DND-41 (cell line): ENCODE measurements at regions not wholly inside any gene's neighbourhood (a gene's known extent, or its start where the extent isn't known, plus 50 kb on each side); places are given as distances from the start of the nearest gene placed in this dataset.

Experiments
- ATAC-seq: fragments of 200-7000 bp; cut with Tn5 transposase; 3 replicates; pipeline ENCODE4 v1.9.1; 2021; ENCODE audit warnings: low read depth; ENCODE audit not compliant: insufficient read depth
- DNase-seq: peaks from one replicate; pipeline ENCODE4 v3.0.0-alpha.2; 2020
- H2AFZ ChIP-seq: 2 replicates; pipeline ENCODE4 v1.6.0; 2012; ENCODE audit warnings: low read depth, low read length
- H3K27ac ChIP-seq: 2 replicates; pipeline ENCODE4 v1.5.1; 2012; ENCODE audit warnings: low read length, inconsistent platforms
- H3K27me3 ChIP-seq: fragments of 200-600 bp; sonication (generic); 2 replicates; pipeline ENCODE4 v1.6.0; 2012; ENCODE audit warnings: low read length, mild to moderate bottlenecking, inconsistent platforms; ENCODE audit not compliant: insufficient read depth, poor library complexity
- H3K36me3 ChIP-seq: 2 replicates; pipeline ENCODE4 v1.5.1; 2012; ENCODE audit warnings: low read length, inconsistent platforms; ENCODE audit not compliant: insufficient read depth
- H3K4me1 ChIP-seq: 2 replicates; pipeline ENCODE4 v1.5.1; 2012; ENCODE audit warnings: mild to moderate bottlenecking, low read length; ENCODE audit not compliant: insufficient read depth
- H3K4me2 ChIP-seq: 2 replicates; pipeline ENCODE4 v1.6.0; 2012; ENCODE audit warnings: mild to moderate bottlenecking, moderate library complexity, low read length, inconsistent platforms; ENCODE audit not compliant: insufficient read depth
- H3K4me3 ChIP-seq, 2 experiments: fragments of 200-600 bp in 1 of 2; shearing (Covaris generic) in 1 of 2; 2 replicates each; pipeline ENCODE4 v1.5.1; 2012 to 2016; ENCODE audit warnings: inconsistent platforms in 2 of 2, low read length in 2 of 2, mild to moderate bottlenecking in 2 of 2, low read depth in 1 of 2, moderate library complexity in 1 of 2
- H3K79me2 ChIP-seq: 2 replicates; pipeline ENCODE4 v1.6.0; 2012; ENCODE audit warnings: low read length, inconsistent platforms; ENCODE audit not compliant: insufficient read depth
- H3K9ac ChIP-seq: 2 replicates; pipeline ENCODE4 v1.6.0; 2012; ENCODE audit warnings: low read depth, mild to moderate bottlenecking, inconsistent platforms, low read length, moderate library complexity
- H3K9me3 ChIP-seq: 2 replicates; pipeline ENCODE4 v1.5.1; 2012; ENCODE audit warnings: low read length, moderate library complexity, mild to moderate bottlenecking, inconsistent platforms; ENCODE audit not compliant: insufficient read depth, severe bottlenecking
- H4K20me1 ChIP-seq: 2 replicates; pipeline ENCODE4 v1.6.0; 2012; ENCODE audit warnings: low read length; ENCODE audit not compliant: insufficient read depth
- CTCF ChIP-seq: IDR thresholded peaks from 2 replicates; pipeline ENCODE4 v1.5.1; 2012; ENCODE audit warnings: borderline replicate concordance, low read length, moderate library complexity, mild to moderate bottlenecking; ENCODE audit not compliant: poor library complexity, severe bottlenecking; ENCODE audit errors: extremely low read depth
- EZH2 ChIP-seq: IDR thresholded peaks from 3 replicates; pipeline ENCODE4 v1.6.1; 2012; ENCODE audit warnings: borderline replicate concordance, low read depth, mild to moderate bottlenecking, moderate library complexity, low read length, inconsistent platforms; ENCODE audit not compliant: severe bottlenecking

GRCh38 chr6:108774555-108774954 lies 73.7 kb upstream of the ARMC2 start:
- H3K4me1 ChIP-seq: no peaks in the 10 kb centered on the region
- H2AFZ ChIP-seq: no peak overlapping the region
- H3K9ac ChIP-seq: no peak overlapping the region
- no peak for TF ChIP-seq EZH2
- no peak for TF ChIP-seq CTCF
- no peaks in the 10 kb centered on the region for H3K79me2 ChIP-seq
- H4K20me1 ChIP-seq: no peaks in the 10 kb centered on the region
- no peak for DNase-seq
- no peak overlapping the region for H3K4me3 ChIP-seq
- no peaks in the 10 kb centered on the region for H3K36me3 ChIP-seq
- ATAC-seq: no peak
- no peaks in the 10 kb centered on the region for H3K9me3 ChIP-seq
- H3K27me3 ChIP-seq: no peaks in the 10 kb centered on the region
- no peak overlapping the region for H3K27ac ChIP-seq
- H3K4me2 ChIP-seq: no peak overlapping the region

- Histone ChIP-seq H3K27me3 (no peaks in the 10 kb centered on the region), H3K4me2 (no peak overlapping the region), H3K36me3 (no peaks in the 10 kb centered on the region), H3K4me3 (no peak overlapping the region), H3K4me1 (peaks cover 12% of the 10 kb centered on the region), H2AFZ (no peak overlapping the region), H3K9me3 (no peaks in the 10 kb centered on the region), H3K79me2 (no peaks in the 10 kb centered on the region), H3K9ac (no peak overlapping the region), H4K20me1 (no peaks in the 10 kb centered on the region), H3K27ac (no peak overlapping the region)
- ATAC-seq (no peak), DNase-seq (no peak)
- no peak for TF ChIP-seq CTCF
- TF ChIP-seq EZH2: no peak
Observed at GRCh38 chr6:108777536-108777935, 70.7 kb upstream of the ARMC2 start.

GRCh38 chr6:108778421-108779186 lies 69.6 kb upstream of the ARMC2 start:
- ATAC-seq: no peak
- Histone ChIP-seq H2AFZ (no peak overlapping the region), H3K4me1 (peaks cover 15% of the 10 kb centered on the region), H3K9me3 (no peaks in the 10 kb centered on the region), H3K27ac (no peak overlapping the region), H3K27me3 (no peaks in the 10 kb centered on the region), H3K36me3 (no peaks in the 10 kb centered on the region), H3K4me2 (no peak overlapping the region), H3K9ac (no peak overlapping the region), H3K79me2 (no peaks in the 10 kb centered on the region), H3K4me3 (no peak overlapping the region), H4K20me1 (no peaks in the 10 kb centered on the region)
- no peak for DNase-seq
- TF ChIP-seq CTCF (no peak), EZH2 (no peak)
